Spleen (tissue), 11 donors: ENCODE measurements at regions not wholly inside any gene's neighbourhood (a gene's known extent, or its start where the extent isn't known, plus 50 kb on each side); places are given as distances from the start of the nearest gene placed in this dataset.

ENCODE experiments used
- DNase-seq: peaks from one replicate; pipeline ENCODE4 v3.0.0-alpha.2; 2020
- H3K27ac ChIP-seq, 8 donors: fragments of 200-600 bp; sonication (generic) in 7 of 8; 1 replicate in 4 of 8; 2 replicates in 4 of 8; pipeline versions ENCODE4 v1.5.0 to v1.8.0; 2016 to 2021; ENCODE audit warnings: inconsistent platforms in 4 of 8, mild to moderate bottlenecking in 4 of 8, moderate library complexity in 1 of 8
- H3K27me3 ChIP-seq, 7 donors: fragments of 200-600 bp; sonication (generic) in 6 of 7; replicated peaks in 1 of 7; 1 replicate in 4 of 7; 2 replicates in 3 of 7; pipeline versions ENCODE4 v1.5.0 to v1.8.0; 2016 to 2021; ENCODE audit warnings: inconsistent platforms in 3 of 7, mild to moderate bottlenecking in 1 of 7
- H3K36me3 ChIP-seq, 6 donors: fragments of 200-600 bp; sonication (generic) in 5 of 6; 1 replicate in 4 of 6; 2 replicates in 2 of 6; pipeline versions ENCODE4 v1.5.0 to v1.8.0; 2016 to 2021; ENCODE audit warnings: inconsistent platforms in 2 of 6
- H3K4me1 ChIP-seq, 6 donors: fragments of 200-600 bp; sonication (generic) in 5 of 6; 1 replicate in 3 of 6; 2 replicates in 3 of 6; pipeline versions ENCODE4 v1.5.0 to v1.8.0; 2016 to 2021; ENCODE audit warnings: inconsistent platforms in 3 of 6
- H3K4me3 ChIP-seq, 8 donors: fragments of 200-600 bp; sonication (generic) in 7 of 8; 1 replicate in 4 of 8; 2 replicates in 4 of 8; pipeline versions ENCODE4 v1.5.0 to v1.8.0; 2016 to 2021; ENCODE audit warnings: inconsistent platforms in 4 of 8, mild to moderate bottlenecking in 4 of 8, moderate library complexity in 2 of 8
- H3K9me3 ChIP-seq, 8 donors: fragments of 200-600 bp; sonication (generic) in 7 of 8; 1 replicate in 4 of 8; 2 replicates in 4 of 8; pipeline versions ENCODE4 v1.5.0 to v1.8.0; 2016 to 2021; ENCODE audit warnings: inconsistent platforms in 4 of 8
- POLR2A ChIP-seq, 3 donors: fragments of 450-650 bp; IDR thresholded peaks; one replicate each; pipeline ENCODE4 v1.5.1; 2017; ENCODE audit warnings: antibody characterized with exemption in 3 of 3, mild to moderate bottlenecking in 1 of 3
- POLR2AphosphoS5 ChIP-seq, 3 donors: sonication (generic); formaldehyde crosslinking; IDR thresholded peaks; one replicate each; pipeline ENCODE4 v1.5.1; 2017; ENCODE audit warnings: antibody characterized with exemption in 3 of 3
- WGBS, 5 donors: extraction: QIAGEN DNeasy Blood & Tissue Kit in 3 of 5; methylation state at CpG; one replicate each; pipeline versions ENCODE4 v1.1.5 to v1.1.7; 2013 to 2018; 5-methylcytosine and 5-hydroxymethylcytosine counted together
- intact Hi-C: fragments of 100-400 bp; cut with DNase I; formaldehyde crosslinking; loops from one replicate; pipeline ENCODE4 v1.15.0; 2023; ENCODE audit warnings: low total_unique reads
- TF ChIP-seq, protein P1 (sequence below), 11 experiments: fragments of 200-600 bp in 7 of 11; fragments of 450-650 bp in 4 of 11; sonication (generic) in 4 of 11; IDR thresholded peaks in 8 of 11; conservative IDR thresholded peaks in 3 of 11; 1 replicate in 7 of 11; 2 replicates in 4 of 11; pipeline versions ENCODE4 v1.4.0 to v1.8.0; 2016 to 2021; ENCODE audit warnings: antibody characterized with exemption in 11 of 11, inconsistent platforms in 4 of 11, mild to moderate bottlenecking in 1 of 11
- donor health status: healthy with polysubstance abuse.
- donor health status: DM: no; HTN: no; CAD: no; lungs with moderate emphysema.
- donor health status: DM: no; HTN: no; CAD: no.
- donor health status: Bipolar disorder and iron deficiency.
- donor health status: healthy.
- donor health status: DM: no; HTN: no; CAD: no.
- donor health status: DM: yes; HTN: yes; CAD: no.

DNA sequence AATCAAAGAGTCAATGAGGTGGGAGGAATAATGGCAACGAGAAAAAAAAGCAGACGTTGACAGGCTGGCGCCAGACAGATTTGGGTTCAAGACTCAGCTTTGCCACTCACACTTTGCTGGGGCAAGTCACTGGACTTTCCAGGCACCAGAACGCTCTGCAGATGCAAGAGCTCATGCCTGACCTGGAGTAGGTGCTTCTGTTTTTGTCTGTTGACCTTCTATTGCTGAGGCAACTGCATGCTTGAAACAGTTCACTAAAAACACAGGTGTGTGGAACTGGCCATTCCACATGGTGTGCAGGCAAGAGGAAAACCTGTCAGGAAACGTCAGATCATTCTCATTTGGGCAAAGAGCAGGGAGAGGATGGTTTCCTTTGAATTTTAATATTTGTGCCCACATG, 161.2 kb upstream of the SMIM23 start:
- peaks cover 0 to 37% (median 0%) of the 10 kb centered on the region in 7 donors for H3K27me3 ChIP-seq
- H3K27ac ChIP-seq, result no peak overlapping the region
- no peaks in the 10 kb centered on the region for H3K36me3 ChIP-seq
- no peak for DNase-seq
- no peak overlapping the region for H3K4me3 ChIP-seq
- 62 to 76% (median 73%) methylated on average over 5 of the region's 5 CpGs for WGBS, 5 donors
- no peak for TF ChIP-seq POLR2AphosphoS5 (IDR thresholded peaks at IDR 0.05)
- TF ChIP-seq POLR2A (IDR thresholded peaks at IDR 0.05), result no peak
- TF ChIP-seq, protein P1, sequence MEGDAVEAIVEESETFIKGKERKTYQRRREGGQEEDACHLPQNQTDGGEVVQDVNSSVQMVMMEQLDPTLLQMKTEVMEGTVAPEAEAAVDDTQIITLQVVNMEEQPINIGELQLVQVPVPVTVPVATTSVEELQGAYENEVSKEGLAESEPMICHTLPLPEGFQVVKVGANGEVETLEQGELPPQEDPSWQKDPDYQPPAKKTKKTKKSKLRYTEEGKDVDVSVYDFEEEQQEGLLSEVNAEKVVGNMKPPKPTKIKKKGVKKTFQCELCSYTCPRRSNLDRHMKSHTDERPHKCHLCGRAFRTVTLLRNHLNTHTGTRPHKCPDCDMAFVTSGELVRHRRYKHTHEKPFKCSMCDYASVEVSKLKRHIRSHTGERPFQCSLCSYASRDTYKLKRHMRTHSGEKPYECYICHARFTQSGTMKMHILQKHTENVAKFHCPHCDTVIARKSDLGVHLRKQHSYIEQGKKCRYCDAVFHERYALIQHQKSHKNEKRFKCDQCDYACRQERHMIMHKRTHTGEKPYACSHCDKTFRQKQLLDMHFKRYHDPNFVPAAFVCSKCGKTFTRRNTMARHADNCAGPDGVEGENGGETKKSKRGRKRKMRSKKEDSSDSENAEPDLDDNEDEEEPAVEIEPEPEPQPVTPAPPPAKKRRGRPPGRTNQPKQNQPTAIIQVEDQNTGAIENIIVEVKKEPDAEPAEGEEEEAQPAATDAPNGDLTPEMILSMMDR (IDR thresholded peaks at IDR 0.05 in 8 of 11, conservative IDR thresholded peaks at IDR 0.05 in 3 of 11), result no peak
- H3K9me3 ChIP-seq, result no peaks in the 10 kb centered on the region
- peaks cover 0 to 4% (median under 1%) of the 10 kb centered on the region in 6 donors for H3K4me1 ChIP-seq
- intact Hi-C loops, result loop anchor here (10.0 kb wide), 1 partner anchor 280 kb away; no protein-coding TSS in a partner anchor

DNA sequence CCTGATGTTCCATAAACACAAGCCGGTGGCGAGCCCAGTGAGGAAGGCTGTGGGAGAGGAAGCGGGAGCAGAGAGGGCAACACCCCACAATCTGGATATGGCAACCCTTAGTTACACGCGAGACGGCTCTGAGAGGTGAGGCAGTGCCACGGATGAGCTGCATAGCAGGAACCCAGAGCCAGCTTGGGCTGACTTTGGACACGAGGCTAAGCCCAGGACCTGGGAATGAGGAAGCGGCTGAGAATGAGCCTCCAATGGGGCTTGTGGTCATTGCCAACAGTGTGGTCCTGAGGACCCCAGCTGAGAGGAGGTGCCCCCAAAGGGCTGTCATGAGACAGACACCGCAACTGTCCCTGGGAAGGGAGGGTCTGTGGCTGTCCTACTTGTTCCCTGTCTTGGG, 160.0 kb upstream of the SMIM23 start:
- 73 to 93% (median 79%) methylated on average over 10 of the region's 10 CpGs for WGBS, 5 donors
- no peaks in the 10 kb centered on the region for H3K9me3 ChIP-seq
- no peak for DNase-seq
- peaks cover 0 to 17% (median 11%) of the 10 kb centered on the region in 6 donors for H3K4me1 ChIP-seq
- no peaks in the 10 kb centered on the region for H3K36me3 ChIP-seq
- intact Hi-C loops, result loop anchor here (10.0 kb wide), 1 partner anchor 279 kb away; no protein-coding TSS in a partner anchor
- TF ChIP-seq, protein P1 (IDR thresholded peaks at IDR 0.05 in 8 of 11, conservative IDR thresholded peaks at IDR 0.05 in 3 of 11), result no peak
- TF ChIP-seq POLR2AphosphoS5 (IDR thresholded peaks at IDR 0.05), result no peak
- no peak for TF ChIP-seq POLR2A (IDR thresholded peaks at IDR 0.05)
- H3K27me3 ChIP-seq, result peaks cover 0 to 49% (median 7%) of the 10 kb centered on the region in 7 donors
- no peak overlapping the region for H3K4me3 ChIP-seq
- H3K27ac ChIP-seq, result no peak overlapping the region

DNA sequence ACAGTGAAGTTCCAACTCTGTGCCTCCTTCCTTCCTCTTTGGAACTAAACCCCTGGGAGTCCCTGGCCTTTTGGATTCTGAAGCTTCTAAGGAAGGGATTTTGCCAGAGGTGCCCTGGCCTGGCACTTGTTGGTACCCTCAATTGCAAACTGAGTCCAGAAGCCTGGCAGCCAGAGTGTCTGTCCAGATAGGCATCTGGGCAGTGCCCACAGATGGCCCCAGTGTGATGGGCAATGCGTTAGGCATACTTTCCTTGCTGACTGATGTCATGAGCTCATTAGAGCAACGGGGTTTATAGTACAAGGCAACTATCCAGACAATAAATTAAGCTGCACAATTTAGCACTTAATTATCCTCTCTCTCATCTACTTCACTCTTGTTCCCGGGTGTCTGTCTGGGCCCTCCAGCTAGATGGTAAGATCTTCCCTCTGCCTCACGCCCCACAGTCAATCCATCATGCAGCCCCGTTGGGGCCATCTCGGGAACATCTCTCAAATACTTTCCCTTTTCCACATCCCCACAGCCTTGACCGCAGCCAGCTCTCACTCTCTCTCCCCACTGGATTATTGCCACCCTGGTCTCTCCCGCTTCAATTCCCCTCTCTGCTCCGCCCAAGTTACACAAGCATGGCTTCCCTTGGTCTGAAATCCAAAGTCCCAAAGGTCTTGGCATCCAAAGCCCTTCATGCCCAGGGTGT, 157.5 kb upstream of the SMIM23 start:
- 81 to 93% (median 83%) methylated on average over 9 of the region's 9 CpGs for WGBS, 5 donors
- no peaks in the 10 kb centered on the region for H3K36me3 ChIP-seq
- H3K4me3 ChIP-seq, result no peak overlapping the region
- H3K4me1 ChIP-seq, result peaks cover 0 to 23% (median 11%) of the 10 kb centered on the region in 6 donors
- H3K9me3 ChIP-seq, result no peaks in the 10 kb centered on the region
- intact Hi-C loops, result loop anchor here (10.0 kb wide), 1 partner anchor 277 kb away; no protein-coding TSS in a partner anchor
- peaks cover 0 to 55% (median 7%) of the 10 kb centered on the region in 7 donors for H3K27me3 ChIP-seq
- DNase-seq, result no peak
- no peak overlapping the region for H3K27ac ChIP-seq
- TF ChIP-seq POLR2AphosphoS5 (IDR thresholded peaks at IDR 0.05) (no peak), POLR2A (IDR thresholded peaks at IDR 0.05) (no peak)
- TF ChIP-seq, protein P1 (IDR thresholded peaks at IDR 0.05 in 8 of 11, conservative IDR thresholded peaks at IDR 0.05 in 3 of 11), result no peak

DNA sequence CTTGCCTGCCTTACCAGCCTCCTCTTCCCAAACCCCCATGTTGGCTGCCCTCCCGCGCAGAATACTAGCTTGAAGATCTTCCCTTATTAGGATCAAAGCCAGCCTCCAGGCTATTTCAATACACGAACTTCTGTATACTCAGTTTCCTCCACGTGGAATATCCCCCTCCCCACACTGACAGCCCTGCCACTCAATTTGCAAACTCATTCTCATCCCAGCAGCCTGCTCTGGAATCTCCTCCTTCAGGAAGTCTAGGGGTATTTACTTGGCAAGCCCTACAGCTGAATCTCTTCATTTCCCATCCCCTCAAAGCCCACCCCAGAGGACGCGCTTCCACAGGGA, 157.0 kb upstream of the SMIM23 start:
- no peaks in the 10 kb centered on the region for H3K9me3 ChIP-seq
- WGBS, 5 donors, result 61 to 87% (median 69%) methylated on average over 6 of the region's 6 CpGs
- TF ChIP-seq, protein P1 (IDR thresholded peaks at IDR 0.05 in 8 of 11, conservative IDR thresholded peaks at IDR 0.05 in 3 of 11), result no peak
- TF ChIP-seq POLR2AphosphoS5 (IDR thresholded peaks at IDR 0.05), result no peak
- TF ChIP-seq POLR2A (IDR thresholded peaks at IDR 0.05), result no peak
- H3K4me3 ChIP-seq, result no peak overlapping the region
- H3K27ac ChIP-seq, result no peak overlapping the region
- H3K27me3 ChIP-seq, result peaks cover 0 to 52% (median 7%) of the 10 kb centered on the region in 7 donors
- no peak for DNase-seq
- H3K36me3 ChIP-seq, result no peaks in the 10 kb centered on the region
- intact Hi-C loops, result loop anchor here (10.0 kb wide), 1 partner anchor 276 kb away; no protein-coding TSS in a partner anchor
- H3K4me1 ChIP-seq, result peaks cover 0 to 28% (median 13%) of the 10 kb centered on the region in 6 donors
